ENCODE measurements at regions not wholly inside any gene's neighbourhood (a gene's known extent, or its start where the extent isn't known, plus 50 kb on each side); places are given as distances from the start of the nearest gene placed in this dataset.
"Not testable (repeated sequence)": the region's sequence is repeated elsewhere in the genome, so short reads cannot be mapped to it uniquely, and the experiment has no call there.

GRCh38 chr4:15294202-15294601 is 133.6 kb upstream of the C1QTNF7 start:
- no peak for DNase-seq (ENCODE audit: low read depth)

GRCh38 chr4:15294832-15295231 is 133.0 kb upstream of the C1QTNF7 start:
- DNase-seq (ENCODE audit: low read depth): no peak

GRCh38 chr4:15295421-15296162 is 132.2 kb upstream of the C1QTNF7 start:
- DNase-seq (ENCODE audit: low read depth): no peak

GRCh38 chr4:15297344-15297743 is 130.5 kb upstream of the C1QTNF7 start:
- no peak for DNase-seq (ENCODE audit: low read depth)

GRCh38 chr4:15299627-15300026 is 128.2 kb upstream of the C1QTNF7 start:
- no peak for DNase-seq (ENCODE audit: low read depth)

GRCh38 chr4:15303052-15303641 is 124.7 kb upstream of the C1QTNF7 start:
- DNase-seq (ENCODE audit: low read depth): no peak

GRCh38 chr4:15314974-15315373 is 112.9 kb upstream of the C1QTNF7 start:
- DNase-seq (ENCODE audit: low read depth): no peak

- no peak for DNase-seq (ENCODE audit: low read depth)
These were observed 110.6 kb upstream of the C1QTNF7 start for GRCh38 chr4:15317246-15317645.

- no peak for DNase-seq (ENCODE audit: low read depth)
These were observed 109.0 kb upstream of the C1QTNF7 start for GRCh38 chr4:15318621-15319348.

GRCh38 chr4:15320121-15320678 is 107.6 kb upstream of the C1QTNF7 start:
- no peak for DNase-seq (ENCODE audit: low read depth)

GRCh38 chr4:15322006-15322405 is 105.8 kb upstream of the C1QTNF7 start:
- no peak for DNase-seq (ENCODE audit: low read depth)

- DNase-seq (ENCODE audit: low read depth): no peak
These were observed 101.8 kb upstream of the C1QTNF7 start for GRCh38 chr4:15325987-15326386.

GRCh38 chr4:15327311-15328298 is 100.2 kb upstream of the C1QTNF7 start:
- DNase-seq (ENCODE audit: low read depth): no peak

GRCh38 chr4:15331930-15332329 is 95.9 kb upstream of the C1QTNF7 start:
- no peak for DNase-seq (ENCODE audit: low read depth)

GRCh38 chr4:15332377-15332776 is 95.5 kb upstream of the C1QTNF7 start:
- DNase-seq (ENCODE audit: low read depth): no peak

- no peak for DNase-seq (ENCODE audit: low read depth)
These were observed 93.9 kb upstream of the C1QTNF7 start for GRCh38 chr4:15333692-15334633.

GRCh38 chr4:15336410-15337167 is 91.2 kb upstream of the C1QTNF7 start:
- DNase-seq (ENCODE audit: low read depth): no peak

GRCh38 chr4:15337168-15337657 is 90.6 kb upstream of the C1QTNF7 start:
- not testable (repeated sequence) for DNase-seq (ENCODE audit: low read depth)

GRCh38 chr4:15339737-15340136 is 88.1 kb upstream of the C1QTNF7 start:
- no peak for DNase-seq (ENCODE audit: low read depth)

GRCh38 chr4:15340332-15340731 is 87.5 kb upstream of the C1QTNF7 start:
- no peak for DNase-seq (ENCODE audit: low read depth)
